ENCODE measurements at regions not wholly inside any gene's neighbourhood (a gene's known extent, or its start where the extent isn't known, plus 50 kb on each side); places are given as distances from the start of the nearest gene placed in this dataset.

- H3K27me3 ChIP-seq (ENCODE audit: low read depth), result no peaks in the 10 kb centered on the region
- no peak for DNase-seq
- no peak for TF ChIP-seq CTCF (IDR thresholded peaks at IDR 0.05)
- no peaks in the 10 kb centered on the region for H3K36me3 ChIP-seq
- no peaks in the 10 kb centered on the region for H3K4me1 ChIP-seq
- ATAC-seq, result no peak
- no peak overlapping the region for H3K27ac ChIP-seq
- H3K4me3 ChIP-seq, result no peak overlapping the region
- intact Hi-C loops (cut with DNase I), result no loop called here
- H3K9me3 ChIP-seq, result peaks cover 4% of the 10 kb centered on the region
Measured at GRCh38 chr12:79515530-79515935, 175.2 kb downstream of the PAWR start.

GRCh38 chr12:79514730-79515529 is 175.8 kb downstream of the PAWR start:
- Histone ChIP-seq H3K4me3 (no peak overlapping the region), H3K27me3 (ENCODE audit: low read depth) (no peaks in the 10 kb centered on the region), H3K4me1 (no peaks in the 10 kb centered on the region), H3K27ac (no peak overlapping the region), H3K9me3 (peaks cover 4% of the 10 kb centered on the region), H3K36me3 (no peaks in the 10 kb centered on the region)
- no peak for ATAC-seq
- intact Hi-C loops (cut with DNase I), result no loop called here
- DNase-seq, result no peak
- no peak for TF ChIP-seq CTCF (IDR thresholded peaks at IDR 0.05)

- intact Hi-C loops (cut with DNase I), result no loop called here
- Histone ChIP-seq H3K27me3 (ENCODE audit: low read depth) (no peaks in the 10 kb centered on the region), H3K4me1 (no peaks in the 10 kb centered on the region), H3K36me3 (no peaks in the 10 kb centered on the region), H3K4me3 (no peak overlapping the region), H3K9me3 (peaks cover 4% of the 10 kb centered on the region), H3K27ac (no peak overlapping the region)
- ATAC-seq, result no peak
- DNase-seq, result no peak
- no peak for TF ChIP-seq CTCF (IDR thresholded peaks at IDR 0.05)
Measured at GRCh38 chr12:79512068-79512467, 178.7 kb downstream of the PAWR start.

- no peak for ATAC-seq
- no peaks in the 10 kb centered on the region for H3K4me1 ChIP-seq
- intact Hi-C loops (cut with DNase I), result no loop called here
Measured at GRCh38 chr12:79508622-79509021, 182.1 kb downstream of the PAWR start.

More at GRCh38 chr12:79508622-79509021, 182.1 kb downstream of the PAWR start:
- no peaks in the 10 kb centered on the region for H3K9me3 ChIP-seq
- H3K36me3 ChIP-seq, result no peaks in the 10 kb centered on the region
- H3K27ac ChIP-seq, result no peak overlapping the region
- no peak for DNase-seq
- no peak overlapping the region for H3K4me3 ChIP-seq
- H3K27me3 ChIP-seq (ENCODE audit: low read depth), result no peaks in the 10 kb centered on the region
- TF ChIP-seq CTCF (IDR thresholded peaks at IDR 0.05), result no peak
